ENCODE measurements at regions not wholly inside any gene's neighbourhood (a gene's known extent, or its start where the extent isn't known, plus 50 kb on each side); places are given as distances from the start of the nearest gene placed in this dataset.

DNA sequence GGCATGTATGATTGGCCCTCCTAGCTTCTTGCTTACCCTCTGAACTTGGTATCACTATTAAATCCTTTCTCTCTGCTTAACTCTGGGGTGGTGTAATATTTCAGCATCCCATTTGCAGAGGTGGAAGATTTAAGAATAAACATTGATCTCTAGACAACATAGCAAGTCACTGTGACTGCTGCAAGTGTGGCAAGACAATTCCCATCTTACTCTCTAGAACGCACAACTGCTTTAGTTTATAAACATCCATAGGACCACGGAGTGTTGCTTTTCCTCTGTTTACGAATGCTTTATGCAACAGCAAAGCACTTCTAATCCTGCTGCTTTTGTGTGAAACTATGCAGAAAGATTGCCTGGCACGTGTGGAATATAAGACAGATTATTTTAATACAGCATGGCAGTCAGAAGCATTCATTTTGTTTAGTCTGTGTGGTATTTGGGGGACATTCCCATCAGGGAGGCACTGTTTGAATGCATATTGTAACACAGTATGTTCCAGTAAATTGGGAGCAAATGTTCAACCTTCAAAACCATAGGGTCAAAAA, 338.9 kb upstream of the TMCO5A start:
- H3K36me3 ChIP-seq (ENCODE audit: insufficient read depth, low read length): no peaks in the 10 kb centered on the region
- H3K4me3 ChIP-seq (ENCODE audit: low read length): no peak overlapping the region
- Mint-ChIP-seq H3K4me1 (ENCODE audit: low read depth) (no peaks in the 10 kb centered on the region), H3K27me3 (no peaks in the 10 kb centered on the region), H3K36me3 (ENCODE audit: low read depth) (no peaks in the 10 kb centered on the region), H3K27ac (no peak overlapping the region), H3K4me3 (no peak overlapping the region), H3K9me3 (no peaks in the 10 kb centered on the region)
- no peaks in the 10 kb centered on the region for H3K9me3 ChIP-seq (ENCODE audit: control insufficient read depth in 1 of 2, insufficient read depth in 1 of 2, low read length in 2 of 2)
- ChIA-PET CTCF (no interaction called here), POLR2A (no interaction called here)
- no peaks in the 10 kb centered on the region for H3K4me1 ChIP-seq (ENCODE audit: insufficient read depth, low read length)
- H3K27me3 ChIP-seq (ENCODE audit: control insufficient read depth in 1 of 2, insufficient read depth in 2 of 2, low read length in 2 of 2): no peaks in the 10 kb centered on the region
- no peak overlapping the region for H3K27ac ChIP-seq (ENCODE audit: low read depth in 1 of 2, low read length in 2 of 2)
- ATAC-seq (ENCODE audit: poor library complexity) (no peak), DNase-seq (no peak)
- TF ChIP-seq, protein P1, sequence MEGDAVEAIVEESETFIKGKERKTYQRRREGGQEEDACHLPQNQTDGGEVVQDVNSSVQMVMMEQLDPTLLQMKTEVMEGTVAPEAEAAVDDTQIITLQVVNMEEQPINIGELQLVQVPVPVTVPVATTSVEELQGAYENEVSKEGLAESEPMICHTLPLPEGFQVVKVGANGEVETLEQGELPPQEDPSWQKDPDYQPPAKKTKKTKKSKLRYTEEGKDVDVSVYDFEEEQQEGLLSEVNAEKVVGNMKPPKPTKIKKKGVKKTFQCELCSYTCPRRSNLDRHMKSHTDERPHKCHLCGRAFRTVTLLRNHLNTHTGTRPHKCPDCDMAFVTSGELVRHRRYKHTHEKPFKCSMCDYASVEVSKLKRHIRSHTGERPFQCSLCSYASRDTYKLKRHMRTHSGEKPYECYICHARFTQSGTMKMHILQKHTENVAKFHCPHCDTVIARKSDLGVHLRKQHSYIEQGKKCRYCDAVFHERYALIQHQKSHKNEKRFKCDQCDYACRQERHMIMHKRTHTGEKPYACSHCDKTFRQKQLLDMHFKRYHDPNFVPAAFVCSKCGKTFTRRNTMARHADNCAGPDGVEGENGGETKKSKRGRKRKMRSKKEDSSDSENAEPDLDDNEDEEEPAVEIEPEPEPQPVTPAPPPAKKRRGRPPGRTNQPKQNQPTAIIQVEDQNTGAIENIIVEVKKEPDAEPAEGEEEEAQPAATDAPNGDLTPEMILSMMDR (IDR thresholded peaks at IDR 0.05): no peak
- intact Hi-C loops (cut with DNase I, micrococcal nuclease): no loop called here

DNA sequence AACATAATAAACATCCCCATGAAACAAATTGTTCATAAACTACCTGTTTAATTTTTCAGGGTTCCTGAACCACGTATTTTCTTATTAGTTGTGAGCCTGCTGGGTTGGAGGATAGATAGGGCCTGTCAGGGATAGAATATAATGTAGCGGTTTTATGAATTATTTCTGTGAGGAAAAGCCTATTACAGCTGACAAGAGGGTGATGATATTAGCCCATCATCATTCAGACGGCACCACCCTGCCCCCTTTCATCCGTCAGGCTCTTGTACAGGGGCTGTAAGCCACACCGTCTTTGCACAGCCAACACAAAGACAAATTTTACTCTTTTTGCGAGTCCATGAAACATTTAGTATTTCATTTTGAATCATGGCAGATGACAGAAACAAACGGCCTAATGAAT, 335.3 kb upstream of the TMCO5A start:
- POLR2A ChIA-PET: no interaction called here
- intact Hi-C loops (cut with DNase I, micrococcal nuclease): no loop called here
- H3K9me3 ChIP-seq (ENCODE audit: control insufficient read depth in 1 of 2, insufficient read depth in 1 of 2, low read length in 2 of 2): peaks cover 0 to 4% of the 10 kb centered on the region in 2 experiments
- no peak overlapping the region for H3K4me3 ChIP-seq (ENCODE audit: low read length)
- H3K27me3 ChIP-seq (ENCODE audit: control insufficient read depth in 1 of 2, insufficient read depth in 2 of 2, low read length in 2 of 2): no peaks in the 10 kb centered on the region
- no peaks in the 10 kb centered on the region for H3K4me1 Mint-ChIP-seq (ENCODE audit: low read depth)
- H3K27ac ChIP-seq (ENCODE audit: low read depth in 1 of 2, low read length in 2 of 2): no peak overlapping the region
- H3K4me3 Mint-ChIP-seq: no peak overlapping the region
- TF ChIP-seq, protein P1 (IDR thresholded peaks at IDR 0.05): no peak
- no peaks in the 10 kb centered on the region for H3K9me3 Mint-ChIP-seq
- H3K27me3 Mint-ChIP-seq: no peaks in the 10 kb centered on the region
- no peak overlapping the region for H3K27ac Mint-ChIP-seq
- H3K36me3 ChIP-seq (ENCODE audit: insufficient read depth, low read length): no peaks in the 10 kb centered on the region
- no peak for DNase-seq
- no peaks in the 10 kb centered on the region for H3K36me3 Mint-ChIP-seq (ENCODE audit: low read depth)
- no peak for ATAC-seq (ENCODE audit: poor library complexity)
- CTCF ChIA-PET: no interaction called here
- no peaks in the 10 kb centered on the region for H3K4me1 ChIP-seq (ENCODE audit: insufficient read depth, low read length)

DNA sequence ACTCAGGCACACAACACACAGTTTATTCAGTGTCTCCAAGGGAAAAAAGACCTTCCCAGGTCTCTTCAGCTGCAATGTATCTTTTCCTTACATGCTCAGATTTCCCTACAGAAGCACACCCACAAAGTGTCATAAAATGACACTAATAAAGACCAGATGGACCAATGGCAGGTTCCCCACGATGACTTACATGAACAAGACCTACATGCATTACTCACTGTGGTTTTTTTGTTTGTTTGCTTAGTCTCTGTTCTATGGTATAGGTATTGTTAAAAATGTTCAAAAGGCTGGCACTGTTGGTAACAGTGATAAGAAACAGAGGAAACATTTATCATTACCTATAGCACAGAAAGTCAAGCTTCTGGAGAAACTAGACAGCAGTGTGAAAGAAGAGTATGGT, 318.2 kb upstream of the TMCO5A start:
- Histone ChIP-seq H3K9me3 (ENCODE audit: control insufficient read depth in 1 of 2, insufficient read depth in 1 of 2, low read length in 2 of 2) (peaks cover 0 to 5% of the 10 kb centered on the region in 2 experiments), H3K4me1 (ENCODE audit: insufficient read depth, low read length) (no peaks in the 10 kb centered on the region), H3K27ac (ENCODE audit: low read depth in 1 of 2, low read length in 2 of 2) (no peak overlapping the region), H3K4me3 (ENCODE audit: low read length) (no peak overlapping the region), H3K36me3 (ENCODE audit: insufficient read depth, low read length) (no peaks in the 10 kb centered on the region), H3K27me3 (ENCODE audit: control insufficient read depth in 1 of 2, insufficient read depth in 2 of 2, low read length in 2 of 2) (no peaks in the 10 kb centered on the region)
- H3K4me1 Mint-ChIP-seq (ENCODE audit: low read depth): no peaks in the 10 kb centered on the region
- no peaks in the 10 kb centered on the region for H3K27me3 Mint-ChIP-seq
- H3K36me3 Mint-ChIP-seq (ENCODE audit: low read depth): no peaks in the 10 kb centered on the region
- CTCF ChIA-PET: no interaction called here
- no peak for ATAC-seq (ENCODE audit: poor library complexity)
- H3K27ac Mint-ChIP-seq: no peak overlapping the region
- no peak overlapping the region for H3K4me3 Mint-ChIP-seq
- TF ChIP-seq, protein P1 (IDR thresholded peaks at IDR 0.05): no peak
- intact Hi-C loops (cut with DNase I, micrococcal nuclease): no loop called here
- no peak for DNase-seq
- POLR2A ChIA-PET: no interaction called here
- H3K9me3 Mint-ChIP-seq: peaks cover 9% of the 10 kb centered on the region
